HG02678 (cell line): ENCODE measurements at regions not wholly inside any gene's neighbourhood (a gene's known extent, or its start where the extent isn't known, plus 50 kb on each side); places are given as distances from the start of the nearest gene placed in this dataset.
A peak's percentile ranks its signal among the peaks of the same experiment; 100 is the strongest.

Experiments
- ATAC-seq: cut with Tn5 transposase; IDR thresholded peaks from one replicate; pipeline ENCODE4 v1.9.1; 2021; ENCODE audit warnings: mild to moderate bottlenecking, moderate library complexity; ENCODE audit not compliant: unreplicated experiment

DNA sequence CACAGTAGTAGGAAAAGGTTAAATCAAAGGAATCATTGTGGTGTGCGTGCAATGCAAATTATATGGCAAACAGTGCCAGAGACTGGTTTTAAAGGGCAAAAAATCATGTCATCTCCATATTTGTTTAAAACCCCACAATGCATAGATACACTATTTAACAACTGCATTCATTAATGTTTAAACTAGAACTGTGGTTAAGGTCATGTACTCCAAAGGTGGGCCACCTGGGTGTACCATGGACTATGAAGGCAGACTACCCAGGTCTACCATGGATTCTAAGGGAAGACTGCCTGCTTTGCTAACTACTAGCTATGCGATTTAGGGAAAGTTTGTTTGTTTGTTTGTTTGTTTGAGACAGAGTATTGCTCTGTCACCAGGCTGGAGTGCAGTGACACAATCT is 356.3 kb downstream of the ZEB2 start:
- no peak for ATAC-seq

DNA sequence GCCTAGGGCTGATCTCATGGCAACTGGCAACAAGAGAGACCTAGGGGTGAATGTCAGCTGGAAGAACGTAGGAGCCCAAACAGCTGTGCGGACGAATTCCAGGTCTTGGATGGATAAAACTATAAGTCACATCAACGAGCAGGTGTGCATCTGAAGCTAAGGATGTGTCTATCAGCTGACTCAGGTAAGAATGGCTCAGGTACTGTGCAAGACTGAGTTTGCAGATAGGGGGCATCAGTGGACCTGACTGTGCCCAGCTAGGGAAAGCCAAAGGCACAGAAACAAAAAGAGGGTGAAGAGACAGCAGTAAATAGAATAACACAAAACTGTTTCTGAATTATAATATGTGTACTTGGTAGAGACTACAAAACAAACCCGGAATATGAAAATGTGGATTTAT is 357.3 kb downstream of the ZEB2 start:
- ATAC-seq: peak; percentile 78

DNA sequence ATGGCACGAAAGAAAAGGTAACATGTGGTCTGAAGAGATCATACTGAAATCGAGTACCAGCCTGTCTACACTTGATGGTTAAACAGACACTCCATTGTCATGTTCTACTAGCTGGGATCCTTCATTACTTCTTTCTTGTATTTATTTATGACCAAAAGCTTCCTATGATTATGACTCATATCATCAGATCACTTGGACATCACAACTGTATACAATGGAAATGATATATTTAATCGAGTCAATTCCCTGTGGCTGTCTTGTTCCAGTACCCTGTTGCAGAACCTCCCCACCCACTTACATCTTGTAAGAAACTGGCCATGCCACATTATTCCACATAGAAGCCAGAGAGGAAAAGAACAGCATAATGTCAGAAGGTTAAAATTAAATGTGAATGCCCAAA is 358.9 kb downstream of the ZEB2 start:
- ATAC-seq: no peak

DNA sequence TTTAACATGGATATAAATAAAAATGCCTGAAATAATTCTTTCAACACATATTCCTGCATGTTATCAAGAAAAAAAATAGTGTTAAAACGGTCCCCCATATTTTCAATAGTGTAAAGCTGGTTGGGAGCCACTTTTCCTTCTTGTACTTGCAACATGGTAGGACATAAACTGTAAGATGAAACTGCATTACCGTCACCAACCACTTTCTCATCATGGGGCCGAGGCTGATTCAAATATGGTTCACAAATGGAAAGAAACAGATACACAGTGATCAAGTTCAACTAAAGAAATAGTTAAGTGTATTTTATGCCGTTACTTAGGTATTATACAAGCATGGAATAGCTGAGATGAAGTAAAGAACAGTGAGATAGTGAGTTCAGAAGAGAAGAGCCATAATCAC is 360.7 kb downstream of the ZEB2 start:
- no peak for ATAC-seq

DNA sequence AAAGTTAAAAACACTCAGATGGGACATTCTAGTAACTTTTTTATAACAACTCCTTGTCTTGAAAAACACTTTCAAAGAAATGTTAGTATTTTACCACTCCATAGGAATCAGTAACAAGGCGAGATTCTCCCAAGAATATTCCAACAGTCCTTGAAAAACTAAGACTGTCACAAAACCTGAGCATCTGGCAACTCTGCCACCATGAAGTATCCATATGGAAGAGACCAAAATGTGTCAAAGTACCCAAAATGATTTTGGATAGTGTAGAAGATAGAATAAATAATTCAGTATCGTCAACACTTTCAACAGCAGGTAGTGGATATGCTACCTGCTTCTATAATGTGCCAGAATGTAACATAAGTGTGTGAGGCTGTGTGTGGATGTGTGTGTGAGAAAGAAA is 361.8 kb downstream of the ZEB2 start:
- no peak for ATAC-seq

DNA sequence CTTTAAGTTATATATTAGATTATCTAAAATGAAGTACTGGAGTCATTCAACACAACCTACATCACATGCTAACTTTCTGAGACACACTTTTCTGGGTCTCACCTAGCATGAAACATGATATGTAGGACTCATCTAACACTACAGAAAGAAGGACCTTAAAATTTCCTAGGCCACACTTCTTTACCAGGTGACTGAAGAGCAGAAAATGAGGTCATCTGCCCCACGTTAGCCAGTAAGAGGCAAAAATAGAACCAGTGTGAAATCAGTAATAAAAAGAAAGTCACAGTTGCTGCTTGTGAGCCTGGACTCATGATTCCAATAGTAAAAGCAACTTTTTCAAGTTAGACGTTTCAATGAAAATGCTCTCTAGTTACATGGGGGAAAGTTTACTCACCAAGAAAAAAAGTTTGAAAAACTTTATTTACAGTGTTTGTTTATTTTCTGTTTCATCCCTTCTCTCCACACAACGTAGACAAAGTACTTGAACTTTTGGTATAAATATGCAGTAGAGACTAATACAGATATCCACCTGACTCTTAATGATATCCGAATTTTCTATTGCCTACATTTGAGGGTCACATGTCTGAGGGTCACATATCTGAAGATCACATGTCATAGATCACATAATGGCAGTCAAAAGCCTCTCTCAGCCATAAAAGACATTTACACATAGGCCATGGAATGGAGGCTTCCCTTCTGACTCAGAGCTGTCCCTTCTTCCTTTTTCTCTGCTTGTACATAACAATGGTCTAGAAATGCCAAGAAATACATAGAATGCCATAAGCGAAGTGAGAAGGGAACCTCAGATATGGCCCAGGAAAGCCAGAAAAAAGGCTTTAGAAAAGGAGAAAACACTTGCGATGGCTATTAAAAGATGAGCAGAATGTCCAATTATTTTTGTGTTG is 362.9 kb downstream of the ZEB2 start:
- ATAC-seq: no peak

DNA sequence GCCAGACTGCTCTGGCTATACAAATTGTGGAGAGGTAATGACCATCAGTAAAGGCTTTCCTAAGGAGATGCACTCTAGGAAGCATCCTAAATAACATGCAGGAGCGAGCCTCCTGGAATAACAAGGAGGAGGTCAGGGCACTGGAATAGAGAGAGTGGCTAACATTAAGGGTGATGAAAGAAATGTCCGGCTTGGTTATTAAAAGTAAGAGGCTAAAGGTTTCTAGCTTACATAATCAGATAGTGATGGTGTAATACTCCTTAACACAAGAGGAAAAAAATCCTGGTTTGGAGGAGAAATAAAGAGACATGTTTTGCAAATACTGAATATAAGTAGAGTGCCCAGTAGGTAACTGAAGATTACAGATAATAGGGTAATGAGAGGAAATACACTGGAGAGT is 365.7 kb downstream of the ZEB2 start:
- no peak for ATAC-seq

DNA sequence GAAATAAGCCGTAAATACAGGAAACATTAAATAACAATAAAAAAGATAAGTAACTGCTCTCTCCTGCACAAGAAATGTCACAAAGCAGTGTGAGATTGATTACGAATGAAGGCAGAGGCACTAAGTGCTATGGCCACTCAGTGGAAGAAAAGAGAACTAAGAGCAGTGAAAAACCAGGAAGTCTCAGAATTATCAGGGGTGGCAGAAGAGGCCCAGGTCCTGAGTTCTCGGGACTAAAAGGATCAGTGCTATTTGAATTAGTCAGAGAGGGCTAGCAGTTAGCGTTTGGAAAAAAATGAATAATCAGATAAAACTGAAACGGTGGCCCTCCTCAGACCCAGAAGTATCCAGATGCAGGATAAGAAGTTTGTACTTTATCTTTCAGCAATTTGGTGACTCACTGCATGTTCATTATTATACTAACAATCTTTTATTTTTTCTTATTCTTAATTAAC is 367.1 kb downstream of the ZEB2 start:
- peak; percentile 72 for ATAC-seq

DNA sequence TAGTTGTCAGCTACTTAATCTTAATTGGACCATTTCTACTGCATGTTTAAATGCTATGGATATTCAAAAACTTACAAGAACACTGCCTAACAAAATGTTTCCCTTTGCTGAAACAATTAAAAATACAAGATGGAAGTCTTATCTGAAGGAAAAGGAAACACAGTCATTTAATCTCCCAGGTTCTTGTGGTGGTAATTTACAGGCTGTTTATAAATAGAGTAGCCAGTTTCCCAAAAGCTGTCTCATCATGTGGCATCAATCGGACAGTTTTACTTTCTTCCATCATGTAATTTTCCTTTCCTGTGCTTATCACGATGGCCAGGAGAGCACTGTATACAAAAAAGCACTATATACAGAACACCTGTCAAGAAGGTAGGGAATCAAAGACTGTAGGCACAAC is 368.1 kb downstream of the ZEB2 start:
- ATAC-seq: no peak

DNA sequence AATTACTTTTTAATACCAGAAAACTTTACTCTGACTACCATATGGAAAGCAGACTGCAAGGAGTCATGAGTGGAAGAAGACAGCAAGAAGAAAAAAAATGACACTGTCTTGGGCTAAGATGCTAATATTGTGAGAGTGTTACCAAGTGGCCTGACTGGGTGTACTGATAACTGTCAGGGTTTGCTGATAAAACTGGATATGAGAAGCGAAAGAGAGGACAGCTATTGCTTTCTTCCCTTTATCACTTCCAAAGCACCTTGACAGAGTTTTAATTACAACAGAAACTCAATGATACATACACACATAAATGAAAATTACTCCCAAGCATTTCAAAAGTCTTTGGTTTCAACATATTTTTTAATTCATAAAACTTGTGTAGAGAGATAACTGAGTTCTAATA is 368.5 kb downstream of the ZEB2 start:
- no peak for ATAC-seq

DNA sequence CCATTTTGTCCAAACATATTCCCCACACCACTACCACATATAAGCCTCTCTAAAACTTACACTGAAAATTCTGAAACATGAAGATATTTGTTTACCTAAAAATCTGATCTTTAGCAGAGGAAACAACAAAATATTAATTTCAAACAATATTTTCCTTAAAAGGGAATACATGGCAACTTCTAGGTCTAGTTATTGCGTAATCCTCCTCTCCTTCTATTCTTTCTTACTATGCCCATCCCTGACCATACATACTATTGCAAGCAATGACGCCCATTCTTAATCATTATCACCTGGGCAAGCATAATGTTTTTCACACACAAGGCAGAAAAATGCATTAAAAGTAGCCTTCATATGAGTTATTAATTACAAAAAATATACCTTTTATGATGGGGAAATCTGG is 372.6 kb downstream of the ZEB2 start:
- ATAC-seq: no peak

DNA sequence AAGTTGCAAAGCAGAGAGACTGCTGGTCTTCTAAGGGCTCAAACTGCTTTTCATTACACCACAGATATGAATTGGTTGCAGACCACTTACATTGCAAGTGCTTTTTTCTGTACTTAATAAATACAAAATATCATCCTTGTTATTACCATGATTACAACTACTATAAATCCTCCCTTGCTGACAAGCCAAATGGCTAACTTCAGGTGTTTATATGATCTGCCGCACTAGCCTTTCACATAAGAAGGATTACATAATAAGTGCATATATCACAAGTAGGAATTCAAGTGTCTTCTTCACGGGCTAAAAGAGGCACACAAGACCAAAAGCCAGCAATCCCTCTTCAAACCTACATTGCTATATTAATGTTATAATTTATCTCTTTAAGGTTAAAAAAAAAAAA is 373.0 kb downstream of the ZEB2 start:
- no peak for ATAC-seq

DNA sequence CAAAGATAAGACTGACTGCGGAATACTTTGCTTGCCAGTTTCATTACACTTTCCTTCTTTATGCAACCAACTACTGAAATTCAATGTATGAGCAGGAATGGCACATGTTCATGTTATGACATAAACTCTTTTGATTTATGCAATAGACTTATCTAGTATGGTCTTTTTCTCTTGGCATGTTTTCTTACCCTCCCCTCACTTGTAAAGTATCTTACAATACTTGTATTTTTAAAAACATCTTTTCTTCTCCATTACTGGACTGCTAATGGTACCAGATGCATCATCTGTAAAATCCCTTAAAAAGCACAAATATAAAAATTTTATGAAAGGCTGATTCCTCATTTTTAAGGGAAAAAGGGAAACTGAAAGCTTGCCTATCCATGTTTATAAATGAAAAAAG is 373.8 kb downstream of the ZEB2 start:
- no peak for ATAC-seq

DNA sequence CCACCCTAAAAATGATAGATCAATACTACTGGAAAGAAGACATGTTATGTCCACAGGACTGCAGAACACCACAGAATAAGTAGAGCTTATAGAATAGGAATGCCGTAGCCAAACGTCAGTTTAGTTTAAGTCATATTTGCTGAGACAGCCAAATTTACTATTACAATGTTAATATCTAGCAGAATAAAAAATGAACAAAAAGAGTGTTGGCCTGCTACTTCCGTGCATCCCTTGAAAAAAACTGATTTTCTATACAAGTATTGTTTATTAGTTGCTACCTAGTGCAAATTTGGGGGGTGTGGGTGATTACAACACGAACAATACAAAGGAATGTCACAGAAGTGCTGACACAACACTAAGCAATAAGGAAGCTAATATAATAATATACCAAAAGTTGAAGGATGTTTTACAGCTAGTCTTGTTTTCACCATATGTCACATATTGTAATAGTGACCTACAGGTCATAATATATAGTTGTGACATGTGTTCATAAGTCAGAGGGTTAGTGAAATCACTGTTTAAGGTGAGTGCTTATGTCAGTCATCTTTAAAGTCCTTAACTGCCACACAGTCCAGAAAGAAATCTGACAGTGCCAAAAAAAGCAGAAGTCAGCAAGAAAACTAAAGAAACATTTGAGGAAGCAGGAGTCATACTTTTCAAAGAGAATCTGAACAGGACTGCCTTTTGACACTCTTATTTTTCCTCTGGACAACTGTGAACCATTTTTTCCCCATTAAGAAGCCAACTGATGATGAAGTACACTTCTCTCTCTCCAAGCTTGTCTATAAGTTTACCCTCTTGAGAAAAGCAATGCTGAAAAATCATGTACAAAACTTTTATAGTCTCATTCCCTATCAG is 376.4 kb downstream of the ZEB2 start:
- no peak for ATAC-seq

DNA sequence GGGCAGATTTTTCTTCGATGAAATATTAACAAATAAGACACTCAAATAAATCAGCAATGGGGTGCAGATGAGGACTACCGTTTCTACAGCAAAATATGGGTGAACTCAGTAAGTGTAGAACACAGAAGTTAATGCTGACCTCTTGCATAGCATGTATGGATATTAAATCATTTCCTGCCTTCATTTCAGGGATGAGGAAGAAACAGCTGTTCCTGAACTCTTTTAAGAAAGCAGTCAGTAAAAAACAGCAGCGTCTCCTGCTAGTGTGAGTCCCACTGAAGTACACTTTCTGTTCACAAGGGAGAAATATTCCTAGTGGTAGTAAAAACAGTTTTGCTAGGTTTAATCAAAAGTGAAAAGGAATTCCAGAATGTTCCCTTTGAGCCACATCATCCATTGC is 379.0 kb downstream of the ZEB2 start:
- ATAC-seq: no peak

DNA sequence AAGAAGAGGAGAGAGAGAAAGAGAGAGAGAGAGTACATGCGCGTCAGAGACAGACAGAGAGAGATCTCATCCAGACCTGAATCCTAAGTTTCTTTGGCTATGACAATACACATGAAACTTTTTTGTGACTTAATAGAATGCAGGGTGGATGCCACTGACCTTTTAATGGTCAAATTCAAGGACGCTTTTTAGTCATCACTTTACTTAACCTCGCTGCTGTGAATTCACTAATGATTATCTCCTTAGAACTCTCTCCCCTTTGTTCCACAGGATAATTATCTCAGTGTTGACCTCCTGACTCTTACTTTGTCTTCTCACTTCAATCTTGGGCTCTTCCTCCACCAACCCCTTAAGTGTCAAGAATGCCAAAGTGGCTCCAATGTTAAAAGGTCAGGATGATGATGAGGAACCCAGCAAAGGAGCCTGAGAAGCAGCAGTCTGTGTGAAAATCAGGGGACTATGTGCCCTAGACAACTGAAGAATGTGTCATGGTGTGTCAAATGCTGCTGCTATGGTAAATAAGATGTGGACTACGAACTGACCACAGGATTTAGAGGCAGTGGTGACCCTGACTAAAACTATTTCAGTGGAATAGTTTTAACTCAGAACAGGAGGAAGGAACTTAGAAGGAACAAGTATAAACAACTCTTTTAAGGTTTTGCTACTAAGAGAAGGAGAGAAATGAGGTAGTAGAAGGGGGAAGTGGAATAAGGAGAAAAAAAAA is 382.1 kb downstream of the ZEB2 start:
- ATAC-seq: no peak

DNA sequence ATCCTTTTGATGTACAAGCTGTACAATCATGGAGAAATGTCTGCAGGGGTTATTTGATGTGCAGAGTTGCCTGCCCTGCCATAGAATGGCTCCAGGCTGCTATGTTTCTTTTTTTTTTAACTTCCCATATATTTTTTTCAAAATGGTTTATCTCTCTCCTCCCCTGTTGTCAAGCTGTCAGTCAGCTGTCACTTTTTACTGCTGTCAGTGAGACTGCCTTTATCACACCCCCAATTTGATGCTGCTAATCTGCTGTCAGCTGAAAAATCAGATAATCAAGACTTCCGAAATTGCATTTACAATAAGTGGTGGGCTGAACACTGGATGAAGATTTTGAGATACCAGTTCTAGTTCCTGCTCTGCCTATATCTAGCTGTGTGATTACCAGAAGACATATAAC is 382.6 kb downstream of the ZEB2 start:
- no peak for ATAC-seq

DNA sequence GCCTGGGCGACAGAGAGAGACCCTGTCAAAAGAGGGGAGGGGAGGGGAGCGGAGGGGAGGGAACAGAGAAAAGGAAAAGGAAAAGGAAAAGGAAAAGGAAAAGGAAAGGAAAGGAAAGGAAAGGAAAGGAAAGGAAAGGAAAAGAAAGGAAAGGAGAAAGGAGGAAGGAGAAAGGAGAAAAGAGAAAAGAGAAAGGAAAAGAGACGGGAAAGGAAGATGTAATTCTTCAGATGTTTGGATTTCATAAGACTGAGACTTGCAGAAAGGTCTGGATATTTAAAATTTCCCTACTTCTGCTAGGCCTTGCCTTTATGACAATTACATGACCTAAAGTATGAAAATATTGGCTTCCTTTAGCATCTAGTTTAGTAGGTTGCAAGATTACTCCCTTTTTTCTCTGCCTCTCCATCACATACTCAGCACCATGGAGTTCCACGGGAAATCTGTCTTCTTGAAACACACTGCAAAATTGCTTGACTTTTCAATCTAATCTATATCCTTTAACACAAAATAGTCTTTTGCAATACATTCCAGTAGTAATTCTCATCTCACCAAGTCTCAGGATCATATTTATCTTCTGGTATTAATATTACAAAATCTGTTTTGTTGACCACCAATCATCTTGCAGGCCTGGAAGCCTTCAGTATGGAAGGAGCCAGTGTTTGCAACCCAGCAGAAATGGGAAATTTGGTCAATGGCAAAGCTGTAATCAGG is 383.5 kb downstream of the ZEB2 start:
- no peak for ATAC-seq

DNA sequence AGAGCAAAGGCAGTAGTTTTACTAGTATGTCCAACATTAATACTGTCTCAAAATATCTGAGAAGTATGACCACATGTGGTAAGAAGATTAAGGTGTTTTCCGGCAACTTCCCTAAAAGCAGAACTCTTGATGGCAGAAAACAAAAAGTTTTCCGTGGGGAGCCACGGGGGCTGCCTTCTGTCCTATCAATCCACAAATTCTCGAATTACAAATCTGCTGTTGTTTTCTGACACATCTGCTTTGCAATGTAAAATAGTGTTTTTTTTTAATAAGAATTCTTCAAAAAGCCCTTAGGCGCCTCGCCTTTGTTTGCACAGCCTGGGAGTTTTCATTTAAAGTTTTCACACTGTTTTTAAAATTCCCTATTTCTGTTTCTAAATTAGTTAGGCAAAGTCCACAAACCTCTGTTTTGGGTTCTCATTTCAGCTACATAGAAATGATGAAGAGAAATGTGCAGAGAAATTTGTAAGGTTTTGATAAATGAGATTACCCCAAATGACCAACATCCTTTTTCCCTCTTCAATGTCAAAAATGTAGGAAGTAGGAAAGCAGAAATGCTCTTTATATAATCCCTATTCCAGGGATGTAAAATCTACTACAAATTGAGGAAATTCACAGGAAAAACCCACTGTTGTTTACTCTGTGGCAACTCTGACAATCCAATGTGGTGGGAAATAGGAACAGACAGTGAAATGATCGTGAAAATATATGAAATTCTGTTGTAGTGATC is 385.8 kb downstream of the ZEB2 start:
- ATAC-seq: no peak

DNA sequence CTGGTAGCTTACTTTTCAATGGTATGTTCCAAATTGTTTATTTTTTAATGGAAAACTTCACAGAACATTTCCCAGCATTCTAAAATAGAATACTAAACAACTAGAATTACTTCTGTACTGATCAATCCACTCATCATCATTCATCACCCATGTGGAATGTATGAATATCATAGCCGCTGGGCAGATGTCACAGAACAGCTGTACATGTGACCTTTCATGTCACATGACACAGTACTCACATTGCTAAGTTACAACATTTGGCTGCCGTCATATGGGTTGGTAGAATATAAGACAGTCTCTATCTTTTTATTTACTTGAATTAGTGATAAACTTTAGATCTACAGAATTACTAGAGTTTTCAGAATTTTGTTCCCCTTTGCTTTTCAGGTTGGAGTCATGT is 387.6 kb downstream of the ZEB2 start:
- ATAC-seq: no peak
